ENCODE measurements at regions not wholly inside any gene's neighbourhood (a gene's known extent, or its start where the extent isn't known, plus 50 kb on each side); places are given as distances from the start of the nearest gene placed in this dataset.

GRCh38 chr12:98423963-98424362 lies 91.4 kb upstream of the TMPO start:
- TF ChIP-seq, protein P1, sequence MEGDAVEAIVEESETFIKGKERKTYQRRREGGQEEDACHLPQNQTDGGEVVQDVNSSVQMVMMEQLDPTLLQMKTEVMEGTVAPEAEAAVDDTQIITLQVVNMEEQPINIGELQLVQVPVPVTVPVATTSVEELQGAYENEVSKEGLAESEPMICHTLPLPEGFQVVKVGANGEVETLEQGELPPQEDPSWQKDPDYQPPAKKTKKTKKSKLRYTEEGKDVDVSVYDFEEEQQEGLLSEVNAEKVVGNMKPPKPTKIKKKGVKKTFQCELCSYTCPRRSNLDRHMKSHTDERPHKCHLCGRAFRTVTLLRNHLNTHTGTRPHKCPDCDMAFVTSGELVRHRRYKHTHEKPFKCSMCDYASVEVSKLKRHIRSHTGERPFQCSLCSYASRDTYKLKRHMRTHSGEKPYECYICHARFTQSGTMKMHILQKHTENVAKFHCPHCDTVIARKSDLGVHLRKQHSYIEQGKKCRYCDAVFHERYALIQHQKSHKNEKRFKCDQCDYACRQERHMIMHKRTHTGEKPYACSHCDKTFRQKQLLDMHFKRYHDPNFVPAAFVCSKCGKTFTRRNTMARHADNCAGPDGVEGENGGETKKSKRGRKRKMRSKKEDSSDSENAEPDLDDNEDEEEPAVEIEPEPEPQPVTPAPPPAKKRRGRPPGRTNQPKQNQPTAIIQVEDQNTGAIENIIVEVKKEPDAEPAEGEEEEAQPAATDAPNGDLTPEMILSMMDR (IDR thresholded peaks at IDR 0.05; ENCODE audit: insufficient read depth, low read depth, low read length) = no peak
- H3K4me3 ChIP-seq (ENCODE audit: low read depth, low read length) = no peak overlapping the region
- DNase-seq (ENCODE audit: low read depth) = no peak

- H3K4me3 ChIP-seq (ENCODE audit: low read depth, low read length) = no peak overlapping the region
- DNase-seq (ENCODE audit: low read depth) = peak; percentile 94
- TF ChIP-seq, protein P1 (IDR thresholded peaks at IDR 0.05; ENCODE audit: insufficient read depth, low read depth, low read length) = peak; percentile 60
Measured at GRCh38 chr12:98424726-98425401, 90.5 kb upstream of the TMPO start.

GRCh38 chr12:98425859-98426258 lies 89.5 kb upstream of the TMPO start:
- H3K4me3 ChIP-seq (ENCODE audit: low read depth, low read length) = no peak overlapping the region
- TF ChIP-seq, protein P1 (IDR thresholded peaks at IDR 0.05; ENCODE audit: insufficient read depth, low read depth, low read length) = no peak
- DNase-seq (ENCODE audit: low read depth) = peak; percentile 32

DNA sequence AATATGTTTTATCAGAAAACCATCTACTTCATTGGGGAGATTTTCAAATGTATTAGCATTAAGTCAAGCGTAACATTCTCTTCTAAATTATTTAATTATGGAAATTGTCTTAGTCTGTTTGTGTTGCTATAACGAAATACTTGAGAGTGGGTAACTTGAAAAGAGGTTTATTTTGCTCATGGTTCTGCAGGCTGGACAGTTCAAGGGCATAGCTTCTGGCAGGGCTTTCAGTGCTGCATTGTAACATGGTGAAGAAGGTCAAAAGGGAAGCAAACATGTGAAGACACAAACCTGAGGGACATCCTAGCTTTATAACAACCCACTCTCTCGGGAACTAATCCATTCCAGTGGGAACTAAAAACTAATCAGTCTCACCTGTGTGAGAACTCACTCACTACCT lies 84.3 kb upstream of the TMPO start:
- TF ChIP-seq, protein P1 (IDR thresholded peaks at IDR 0.05; ENCODE audit: insufficient read depth, low read depth, low read length) = no peak
- no peak overlapping the region for H3K4me3 ChIP-seq (ENCODE audit: low read depth, low read length)
- DNase-seq (ENCODE audit: low read depth) = no peak

GRCh38 chr12:98437166-98437565 lies 78.2 kb upstream of the TMPO start:
- TF ChIP-seq, protein P1 (IDR thresholded peaks at IDR 0.05; ENCODE audit: insufficient read depth, low read depth, low read length) = no peak
- DNase-seq (ENCODE audit: low read depth) = no peak

GRCh38 chr12:98437806-98438595 lies 77.4 kb upstream of the TMPO start:
- no peak overlapping the region for H3K4me3 ChIP-seq (ENCODE audit: low read depth, low read length)
- no peak for DNase-seq (ENCODE audit: low read depth)
- TF ChIP-seq, protein P1 (IDR thresholded peaks at IDR 0.05; ENCODE audit: insufficient read depth, low read depth, low read length) = no peak

More at GRCh38 chr12:98437166-98437565, 78.2 kb upstream of the TMPO start:
- no peak overlapping the region for H3K4me3 ChIP-seq (ENCODE audit: low read depth, low read length)

Measured in fibroblast of villous mesenchyme (primary cell).